T-helper 1 cell treated with Interleukin-12 subunit alpha and Interleukin-12 subunit beta and Interleukin-4 antibody, amounts not matched to agents 30 μg/mL and 1 μg/mL, for 36 hours (primary cell): ENCODE measurements at regions not wholly inside any gene's neighbourhood (a gene's known extent, or its start where the extent isn't known, plus 50 kb on each side); places are given as distances from the start of the nearest gene placed in this dataset.

ENCODE experiments used
- H3K27ac Mint-ChIP-seq: one replicate; pipeline ENCODE4 v1.8.0; 2021; ENCODE audit warnings: mild to moderate bottlenecking, mixed read lengths
- H3K27me3 Mint-ChIP-seq: one replicate; pipeline ENCODE4 v1.8.0; 2021; ENCODE audit warnings: low read depth, mixed read lengths
- H3K36me3 Mint-ChIP-seq: one replicate; pipeline ENCODE4 v1.8.0; 2021; ENCODE audit warnings: low read depth, mixed read lengths
- H3K4me1 Mint-ChIP-seq: one replicate; pipeline ENCODE4 v1.8.0; 2021; ENCODE audit warnings: low read depth, mixed read lengths
- H3K4me3 Mint-ChIP-seq: one replicate; pipeline ENCODE4 v1.8.0; 2021; ENCODE audit warnings: mild to moderate bottlenecking, moderate library complexity, mixed read lengths
- H3K9me3 Mint-ChIP-seq: one replicate; pipeline ENCODE4 v1.8.0; 2021; ENCODE audit warnings: mixed read lengths

- Mint-ChIP-seq H3K4me3 (no peak overlapping the region), H3K36me3 (no peaks in the 10 kb centered on the region), H3K9me3 (no peaks in the 10 kb centered on the region), H3K4me1 (no peaks in the 10 kb centered on the region), H3K27ac (no peak overlapping the region), H3K27me3 (no peaks in the 10 kb centered on the region)
Observed at GRCh38 chr3:162125790-162126189, 629.2 kb downstream of the OTOL1 start.

GRCh38 chr3:162130582-162130981, 634.0 kb downstream of the OTOL1 start:
- H3K27me3 Mint-ChIP-seq: no peaks in the 10 kb centered on the region
- no peak overlapping the region for H3K4me3 Mint-ChIP-seq
- H3K4me1 Mint-ChIP-seq: no peaks in the 10 kb centered on the region
- H3K36me3 Mint-ChIP-seq: no peaks in the 10 kb centered on the region
- H3K9me3 Mint-ChIP-seq: no peaks in the 10 kb centered on the region
- H3K27ac Mint-ChIP-seq: no peak overlapping the region

- Mint-ChIP-seq H3K27me3 (no peaks in the 10 kb centered on the region), H3K4me3 (no peak overlapping the region), H3K36me3 (no peaks in the 10 kb centered on the region), H3K9me3 (no peaks in the 10 kb centered on the region), H3K27ac (no peak overlapping the region), H3K4me1 (no peaks in the 10 kb centered on the region)
Observed at GRCh38 chr3:162132981-162133380, 636.4 kb downstream of the OTOL1 start.

GRCh38 chr3:162134571-162134970, 638.0 kb downstream of the OTOL1 start:
- Mint-ChIP-seq H3K36me3 (no peaks in the 10 kb centered on the region), H3K27me3 (no peaks in the 10 kb centered on the region), H3K4me3 (no peak overlapping the region), H3K4me1 (no peaks in the 10 kb centered on the region), H3K27ac (no peak overlapping the region), H3K9me3 (no peaks in the 10 kb centered on the region)

GRCh38 chr3:162136136-162136535, 639.5 kb downstream of the OTOL1 start:
- no peaks in the 10 kb centered on the region for H3K36me3 Mint-ChIP-seq
- H3K27me3 Mint-ChIP-seq: no peaks in the 10 kb centered on the region
- no peaks in the 10 kb centered on the region for H3K9me3 Mint-ChIP-seq
- no peak overlapping the region for H3K27ac Mint-ChIP-seq
- H3K4me3 Mint-ChIP-seq: no peak overlapping the region
- H3K4me1 Mint-ChIP-seq: no peaks in the 10 kb centered on the region

- Mint-ChIP-seq H3K36me3 (no peaks in the 10 kb centered on the region), H3K4me1 (no peaks in the 10 kb centered on the region), H3K27ac (no peak overlapping the region)
Observed at GRCh38 chr3:162138509-162138908, 641.9 kb downstream of the OTOL1 start.

GRCh38 chr3:162139841-162140240, 643.2 kb downstream of the OTOL1 start:
- Mint-ChIP-seq H3K27ac (no peak overlapping the region), H3K36me3 (no peaks in the 10 kb centered on the region), H3K4me1 (no peaks in the 10 kb centered on the region), H3K27me3 (no peaks in the 10 kb centered on the region), H3K9me3 (no peaks in the 10 kb centered on the region), H3K4me3 (no peak overlapping the region)

More at GRCh38 chr3:162138509-162138908, 641.9 kb downstream of the OTOL1 start:
- no peak overlapping the region for H3K4me3 Mint-ChIP-seq
- no peaks in the 10 kb centered on the region for H3K27me3 Mint-ChIP-seq
- no peaks in the 10 kb centered on the region for H3K9me3 Mint-ChIP-seq

- Mint-ChIP-seq H3K4me3 (no peak overlapping the region), H3K27me3 (no peaks in the 10 kb centered on the region), H3K27ac (no peak overlapping the region), H3K9me3 (no peaks in the 10 kb centered on the region), H3K36me3 (no peaks in the 10 kb centered on the region), H3K4me1 (no peaks in the 10 kb centered on the region)
Observed at GRCh38 chr3:162141272-162141791, 644.7 kb downstream of the OTOL1 start.

- Mint-ChIP-seq H3K36me3 (no peaks in the 10 kb centered on the region), H3K4me1 (no peaks in the 10 kb centered on the region), H3K4me3 (no peak overlapping the region), H3K27ac (no peak overlapping the region), H3K27me3 (no peaks in the 10 kb centered on the region), H3K9me3 (no peaks in the 10 kb centered on the region)
Observed at GRCh38 chr3:162142511-162142910, 645.9 kb downstream of the OTOL1 start.

- no peak overlapping the region for H3K27ac Mint-ChIP-seq
- no peak overlapping the region for H3K4me3 Mint-ChIP-seq
- no peaks in the 10 kb centered on the region for H3K9me3 Mint-ChIP-seq
- H3K36me3 Mint-ChIP-seq: no peaks in the 10 kb centered on the region
- no peaks in the 10 kb centered on the region for H3K27me3 Mint-ChIP-seq
- H3K4me1 Mint-ChIP-seq: no peaks in the 10 kb centered on the region
Observed at GRCh38 chr3:162143180-162143579, 646.6 kb downstream of the OTOL1 start.

GRCh38 chr3:162147996-162148395, 651.4 kb downstream of the OTOL1 start:
- Mint-ChIP-seq H3K9me3 (no peaks in the 10 kb centered on the region), H3K27me3 (no peaks in the 10 kb centered on the region), H3K36me3 (no peaks in the 10 kb centered on the region), H3K27ac (no peak overlapping the region), H3K4me3 (no peak overlapping the region), H3K4me1 (no peaks in the 10 kb centered on the region)

- no peaks in the 10 kb centered on the region for H3K4me1 Mint-ChIP-seq
- H3K27ac Mint-ChIP-seq: no peak overlapping the region
- H3K27me3 Mint-ChIP-seq: no peaks in the 10 kb centered on the region
- H3K36me3 Mint-ChIP-seq: no peaks in the 10 kb centered on the region
- no peaks in the 10 kb centered on the region for H3K9me3 Mint-ChIP-seq
- H3K4me3 Mint-ChIP-seq: no peak overlapping the region
Observed at GRCh38 chr3:162150790-162151189, 654.2 kb downstream of the OTOL1 start.

GRCh38 chr3:162152636-162153035, 656.0 kb downstream of the OTOL1 start:
- Mint-ChIP-seq H3K4me1 (no peaks in the 10 kb centered on the region), H3K27me3 (no peaks in the 10 kb centered on the region), H3K27ac (no peak overlapping the region), H3K36me3 (no peaks in the 10 kb centered on the region), H3K9me3 (no peaks in the 10 kb centered on the region), H3K4me3 (no peak overlapping the region)

- no peaks in the 10 kb centered on the region for H3K4me1 Mint-ChIP-seq
- H3K27me3 Mint-ChIP-seq: no peaks in the 10 kb centered on the region
- no peaks in the 10 kb centered on the region for H3K36me3 Mint-ChIP-seq
- no peak overlapping the region for H3K27ac Mint-ChIP-seq
- no peaks in the 10 kb centered on the region for H3K9me3 Mint-ChIP-seq
- H3K4me3 Mint-ChIP-seq: no peak overlapping the region
Observed at GRCh38 chr3:162161595-162161994, 665.0 kb downstream of the OTOL1 start.

- H3K36me3 Mint-ChIP-seq: no peaks in the 10 kb centered on the region
- H3K27ac Mint-ChIP-seq: no peak overlapping the region
- no peak overlapping the region for H3K4me3 Mint-ChIP-seq
- no peaks in the 10 kb centered on the region for H3K4me1 Mint-ChIP-seq
- H3K27me3 Mint-ChIP-seq: no peaks in the 10 kb centered on the region
- no peaks in the 10 kb centered on the region for H3K9me3 Mint-ChIP-seq
Observed at GRCh38 chr3:162165346-162165745, 668.7 kb downstream of the OTOL1 start.

GRCh38 chr3:162166543-162166942, 669.9 kb downstream of the OTOL1 start:
- Mint-ChIP-seq H3K4me1 (no peaks in the 10 kb centered on the region), H3K36me3 (no peaks in the 10 kb centered on the region), H3K9me3 (no peaks in the 10 kb centered on the region), H3K4me3 (no peak overlapping the region), H3K27me3 (no peaks in the 10 kb centered on the region), H3K27ac (no peak overlapping the region)
